Endodermal cell (in vitro differentiated cells): ENCODE measurements at regions not wholly inside any gene's neighbourhood (a gene's known extent, or its start where the extent isn't known, plus 50 kb on each side); places are given as distances from the start of the nearest gene placed in this dataset.

Experiments
- DNase-seq: peaks from one replicate; pipeline ENCODE4 v3.0.0-alpha.2; 2017
- H3K27ac ChIP-seq: 2 replicates; pipeline ENCODE4 v1.5.1; 2013; ENCODE audit warnings: mild to moderate bottlenecking, low read depth, low read length, moderate library complexity
- H3K27me3 ChIP-seq: 2 replicates; pipeline ENCODE4 v1.6.1; 2013; ENCODE audit warnings: mild to moderate bottlenecking, low read length, moderate library complexity; ENCODE audit not compliant: insufficient read depth, control insufficient read depth, poor library complexity, severe bottlenecking
- H3K36me3 ChIP-seq: 2 replicates; pipeline ENCODE4 v1.7.0; 2013; ENCODE audit warnings: mild to moderate bottlenecking, low read length, moderate library complexity; ENCODE audit not compliant: control insufficient read depth, insufficient read depth
- H3K4me1 ChIP-seq: one replicate; pipeline ENCODE4 v1.7.0; 2013; ENCODE audit warnings: low read length; ENCODE audit not compliant: control insufficient read depth, insufficient read depth
- H3K4me3 ChIP-seq: 2 replicates; pipeline ENCODE4 v1.5.1; 2013; ENCODE audit warnings: mild to moderate bottlenecking, low read length, moderate library complexity
- H3K9ac ChIP-seq: 2 replicates; pipeline ENCODE4 v1.6.1; 2013; ENCODE audit warnings: mild to moderate bottlenecking, low read length, moderate library complexity; ENCODE audit not compliant: poor library complexity, severe bottlenecking; ENCODE audit errors: extremely low read depth
- H3K9me3 ChIP-seq: 2 replicates; pipeline ENCODE4 v1.6.1; 2013; ENCODE audit warnings: mild to moderate bottlenecking, low read length, moderate library complexity; ENCODE audit not compliant: control insufficient read depth
- H3K27ac Mint-ChIP-seq: 2 replicates; pipeline ENCODE4 v1.8.0; 2020; ENCODE audit warnings: mixed read lengths
- H3K27me3 Mint-ChIP-seq: 2 replicates; pipeline ENCODE4 v1.8.0; 2021; ENCODE audit warnings: mild to moderate bottlenecking, mixed read lengths; ENCODE audit not compliant: insufficient read depth
- H3K36me3 Mint-ChIP-seq: 2 replicates; pipeline ENCODE4 v1.8.0; 2020; ENCODE audit warnings: low read depth, mixed read lengths
- H3K4me1 Mint-ChIP-seq: 2 replicates; pipeline ENCODE4 v1.8.0; 2020; ENCODE audit warnings: mixed read lengths
- H3K4me3 Mint-ChIP-seq: 2 replicates; pipeline ENCODE4 v1.8.0; 2020; ENCODE audit warnings: mild to moderate bottlenecking, moderate library complexity, mixed read lengths
- H3K9me3 Mint-ChIP-seq: 2 replicates; pipeline ENCODE4 v1.8.0; 2020; ENCODE audit warnings: mild to moderate bottlenecking, mixed read lengths
- WGBS, 2 experiments: methylation state at CpG; one replicate each; pipeline versions ENCODE4 v1.1.5 to v1.1.7; 2013; ENCODE audit warnings: missing lambda C conversion rate in 2 of 2, mixed read lengths in 1 of 2; ENCODE audit not compliant: insufficient coverage in 1 of 2, insufficient read length in 1 of 2; 5-methylcytosine and 5-hydroxymethylcytosine counted together
- TF ChIP-seq, protein P1 (sequence below): fragments of 200-600 bp; sonication (generic); conservative IDR thresholded peaks from 2 replicates; pipeline ENCODE4 v1.5.0; 2021; ENCODE audit warnings: antibody characterized with exemption, mild to moderate bottlenecking

DNA sequence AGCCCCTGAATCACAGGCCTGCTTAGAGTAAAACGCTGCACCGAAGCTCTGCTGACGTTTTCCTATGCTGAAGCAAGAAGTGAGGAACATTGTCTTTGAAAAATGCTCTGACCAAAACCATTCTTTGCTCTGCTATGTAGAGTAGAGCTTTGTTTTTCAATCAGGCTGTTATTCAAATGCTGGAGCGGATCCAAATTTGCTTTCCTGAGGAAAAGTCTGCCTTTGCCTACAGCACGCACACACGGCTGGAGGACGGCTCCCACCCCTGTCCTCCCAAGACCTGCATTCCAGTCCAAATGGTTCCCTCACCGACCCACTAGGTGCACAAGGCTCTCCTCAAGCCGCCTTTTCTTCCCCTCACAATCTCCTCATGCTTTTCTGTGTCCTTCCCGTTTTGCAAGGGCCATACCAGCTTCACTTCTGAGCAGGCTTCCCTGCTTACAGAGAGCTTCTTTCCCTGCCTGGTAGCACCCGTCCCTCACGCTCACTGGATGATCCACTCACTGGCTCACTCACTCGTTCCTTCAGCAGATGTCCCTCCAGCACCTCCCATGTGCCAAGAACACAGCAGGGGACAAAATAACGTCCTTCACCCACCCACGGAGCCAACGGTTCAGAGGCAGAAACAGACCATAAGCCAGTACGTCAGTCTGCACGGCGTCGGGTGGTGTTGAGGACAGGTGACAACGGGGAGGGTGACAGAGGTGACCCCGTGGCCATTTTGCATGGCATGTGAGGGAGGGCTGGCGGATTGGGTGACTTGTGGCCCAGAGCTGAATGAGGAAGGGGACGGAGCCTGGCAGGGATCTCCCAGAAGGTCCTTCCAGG, 137.9 kb upstream of the NEDD9 start:
- H3K4me3 ChIP-seq = no peak overlapping the region
- no peaks in the 10 kb centered on the region for H3K27me3 Mint-ChIP-seq
- H3K9ac ChIP-seq = no peak overlapping the region
- peak; percentile 32 for DNase-seq
- no peaks in the 10 kb centered on the region for H3K9me3 ChIP-seq
- peaks cover 1% of the 10 kb centered on the region for H3K36me3 Mint-ChIP-seq
- H3K27ac Mint-ChIP-seq = peak overlapping the region; percentile 37
- peaks cover 23% of the 10 kb centered on the region for H3K4me1 Mint-ChIP-seq
- 90 to 92% methylated on average over 21 to 24 of the region's 24 CpGs for WGBS, 2 experiments
- H3K27ac ChIP-seq = no peak overlapping the region
- peaks cover 4% of the 10 kb centered on the region for H3K9me3 Mint-ChIP-seq
- H3K27me3 ChIP-seq = no peaks in the 10 kb centered on the region
- no peaks in the 10 kb centered on the region for H3K36me3 ChIP-seq
- H3K4me3 Mint-ChIP-seq = no peak overlapping the region
- TF ChIP-seq, protein P1, sequence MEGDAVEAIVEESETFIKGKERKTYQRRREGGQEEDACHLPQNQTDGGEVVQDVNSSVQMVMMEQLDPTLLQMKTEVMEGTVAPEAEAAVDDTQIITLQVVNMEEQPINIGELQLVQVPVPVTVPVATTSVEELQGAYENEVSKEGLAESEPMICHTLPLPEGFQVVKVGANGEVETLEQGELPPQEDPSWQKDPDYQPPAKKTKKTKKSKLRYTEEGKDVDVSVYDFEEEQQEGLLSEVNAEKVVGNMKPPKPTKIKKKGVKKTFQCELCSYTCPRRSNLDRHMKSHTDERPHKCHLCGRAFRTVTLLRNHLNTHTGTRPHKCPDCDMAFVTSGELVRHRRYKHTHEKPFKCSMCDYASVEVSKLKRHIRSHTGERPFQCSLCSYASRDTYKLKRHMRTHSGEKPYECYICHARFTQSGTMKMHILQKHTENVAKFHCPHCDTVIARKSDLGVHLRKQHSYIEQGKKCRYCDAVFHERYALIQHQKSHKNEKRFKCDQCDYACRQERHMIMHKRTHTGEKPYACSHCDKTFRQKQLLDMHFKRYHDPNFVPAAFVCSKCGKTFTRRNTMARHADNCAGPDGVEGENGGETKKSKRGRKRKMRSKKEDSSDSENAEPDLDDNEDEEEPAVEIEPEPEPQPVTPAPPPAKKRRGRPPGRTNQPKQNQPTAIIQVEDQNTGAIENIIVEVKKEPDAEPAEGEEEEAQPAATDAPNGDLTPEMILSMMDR = no peak
- peaks cover 10% of the 10 kb centered on the region for H3K4me1 ChIP-seq

DNA sequence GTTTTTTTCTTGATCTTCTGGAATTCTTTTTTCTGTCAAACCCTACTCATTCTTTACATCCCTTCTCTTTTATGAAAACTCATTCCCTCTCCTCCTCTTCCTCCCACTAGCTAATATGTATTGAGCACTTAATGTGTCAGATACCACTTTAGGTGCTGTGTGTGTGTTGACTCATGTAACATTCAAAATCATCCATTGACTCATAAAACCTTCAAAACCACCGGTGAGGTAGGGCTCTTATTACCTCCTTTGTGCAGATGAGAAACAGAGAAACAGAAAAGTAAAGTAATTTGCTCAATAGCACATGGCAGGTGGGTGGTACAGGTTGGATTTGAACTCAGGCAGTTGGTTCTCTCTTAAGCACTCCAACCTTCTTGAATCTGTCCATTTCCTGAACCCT, 136.3 kb upstream of the NEDD9 start:
- no peak overlapping the region for H3K9ac ChIP-seq
- H3K27ac Mint-ChIP-seq = no peak overlapping the region
- DNase-seq = peak; percentile 8
- H3K4me3 Mint-ChIP-seq = no peak overlapping the region
- peaks cover 4% of the 10 kb centered on the region for H3K27me3 Mint-ChIP-seq
- H3K4me1 Mint-ChIP-seq = peaks cover 23% of the 10 kb centered on the region
- no peak overlapping the region for H3K27ac ChIP-seq
- TF ChIP-seq, protein P1 = no peak
- WGBS, 2 experiments = 100% methylated on average over 1 of the region's 1 CpG; no CpG with 5 or more reads in 1 of the 2 experiments
- no peak overlapping the region for H3K4me3 ChIP-seq
- H3K36me3 Mint-ChIP-seq = no peaks in the 10 kb centered on the region
- H3K27me3 ChIP-seq = peaks cover 5% of the 10 kb centered on the region
- H3K9me3 ChIP-seq = no peaks in the 10 kb centered on the region
- H3K4me1 ChIP-seq = peaks cover 10% of the 10 kb centered on the region
- H3K36me3 ChIP-seq = no peaks in the 10 kb centered on the region
- peaks cover 3% of the 10 kb centered on the region for H3K9me3 Mint-ChIP-seq

DNA sequence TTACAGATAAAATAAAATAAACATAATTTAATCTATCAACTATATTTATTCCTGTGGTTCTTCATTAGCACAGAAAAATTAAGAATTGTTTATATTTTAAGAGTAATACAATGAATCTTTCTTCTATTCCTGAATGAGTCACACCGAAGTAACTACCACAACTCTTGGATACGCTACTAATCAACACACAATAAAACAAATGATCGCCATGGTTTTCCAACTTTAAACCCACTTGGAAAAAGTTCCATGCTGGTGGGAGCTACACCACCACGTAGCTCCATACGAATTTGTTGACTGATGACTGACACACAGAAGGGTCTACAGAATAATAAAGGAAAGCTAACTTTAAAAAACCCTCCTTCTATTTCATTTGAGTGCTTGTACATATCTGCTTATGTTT, 135.8 kb upstream of the NEDD9 start:
- peaks cover 5% of the 10 kb centered on the region for H3K27me3 ChIP-seq
- H3K36me3 ChIP-seq = no peaks in the 10 kb centered on the region
- Mint-ChIP-seq H3K4me3 (no peak overlapping the region), H3K36me3 (no peaks in the 10 kb centered on the region), H3K9me3 (peaks cover 3% of the 10 kb centered on the region), H3K4me1 (peaks cover 23% of the 10 kb centered on the region), H3K27me3 (peaks cover 4% of the 10 kb centered on the region), H3K27ac (no peak overlapping the region)
- H3K27ac ChIP-seq = no peak overlapping the region
- H3K9ac ChIP-seq = no peak overlapping the region
- TF ChIP-seq, protein P1 = no peak
- DNase-seq = no peak
- 94 to 100% methylated on average over 3 to 5 of the region's 5 CpGs for WGBS, 2 experiments
- H3K9me3 ChIP-seq = no peaks in the 10 kb centered on the region
- H3K4me3 ChIP-seq = no peak overlapping the region
- H3K4me1 ChIP-seq = peaks cover 10% of the 10 kb centered on the region
